RWPE1 (cell line): ENCODE measurements at regions not wholly inside any gene's neighbourhood (a gene's known extent, or its start where the extent isn't known, plus 50 kb on each side); places are given as distances from the start of the nearest gene placed in this dataset.
A peak's percentile ranks its signal among the peaks of the same experiment; 100 is the strongest.

Source experiments
- CTCF ChIA-PET: fragments of 350-600 bp; sonication (Branson Sonifier 250); formaldehyde crosslinking; extraction: SDS; loops from one replicate; lab custom pipeline; 2021; lab: Yijun Ruan, JAX
- POLR2A ChIA-PET: fragments of 400-600 bp; formaldehyde crosslinking; extraction: SDS; loops from one replicate; lab custom pipeline; 2020; ENCODE audit warnings: antibody characterized with exemption; ENCODE audit not compliant: low non-redundant PET; lab: Yijun Ruan, JAX
- DNase-seq: peaks from one replicate; pipeline ENCODE4 v3.0.0; 2012; ENCODE audit warnings: low spot score
- H3K27ac ChIP-seq: fragments of 450-650 bp; 2 replicates; pipeline ENCODE4 v1.5.1; 2017
- CTCF ChIP-seq: fragments of 450-650 bp; conservative IDR thresholded peaks from 2 replicates; pipeline ENCODE4 v1.5.1; 2017; ENCODE audit warnings: low read depth, mild to moderate bottlenecking

GRCh38 chr4:165737309-165737972 is 135.6 kb upstream of the TLL1 start:
- no peak for DNase-seq
- H3K27ac ChIP-seq, result no peak overlapping the region
- CTCF ChIA-PET, result interaction anchor here (0.7 kb wide), 1 partner anchor 741 kb away, joined by 3 read pairs; no protein-coding TSS in a partner anchor
- no peak for TF ChIP-seq CTCF
- POLR2A ChIA-PET, result no interaction called here

DNA sequence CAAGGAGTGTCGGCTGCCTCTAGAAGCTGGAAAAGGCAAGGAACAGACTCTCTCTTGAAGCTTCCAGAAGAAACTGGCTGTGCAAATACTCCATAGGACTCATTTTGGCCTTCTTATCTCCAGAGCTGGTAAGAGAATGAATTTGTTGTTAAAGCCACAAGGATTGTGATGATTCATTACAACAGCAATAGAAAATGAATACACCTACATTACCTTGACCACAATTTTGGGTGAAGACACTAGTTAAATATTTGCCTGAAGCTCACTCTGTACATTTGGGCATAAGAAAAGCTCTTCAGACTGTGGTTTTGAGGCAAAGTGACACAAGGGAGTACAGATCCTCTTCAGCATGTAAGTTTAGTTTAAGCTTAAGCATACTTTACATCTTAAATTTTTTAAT is 134.5 kb upstream of the TLL1 start:
- POLR2A ChIA-PET, result no interaction called here
- peak; percentile 3 for DNase-seq
- no peak for TF ChIP-seq CTCF
- CTCF ChIA-PET, result no interaction called here
- no peak overlapping the region for H3K27ac ChIP-seq

DNA sequence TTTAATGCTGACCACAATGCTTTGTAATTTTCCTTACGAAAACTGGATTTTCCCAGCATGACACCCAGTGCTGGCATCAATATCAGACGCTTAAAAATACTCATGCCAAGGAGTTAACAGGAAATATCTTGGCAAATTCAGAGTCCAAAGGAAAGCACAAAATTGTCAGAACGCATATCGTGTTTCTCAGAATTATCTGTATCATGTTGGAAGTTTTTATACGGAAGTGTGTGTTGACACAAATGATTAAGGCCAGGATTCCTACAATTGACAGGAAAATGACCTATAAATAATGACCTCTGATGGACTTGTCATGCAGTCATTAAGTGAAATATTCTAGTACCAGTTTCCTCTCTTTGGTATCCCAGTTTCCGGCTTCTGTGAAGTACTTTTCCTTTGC is 132.1 kb upstream of the TLL1 start:
- CTCF ChIA-PET, result no interaction called here
- TF ChIP-seq CTCF, result no peak
- DNase-seq, result no peak
- POLR2A ChIA-PET, result no interaction called here
- H3K27ac ChIP-seq, result no peak overlapping the region

DNA sequence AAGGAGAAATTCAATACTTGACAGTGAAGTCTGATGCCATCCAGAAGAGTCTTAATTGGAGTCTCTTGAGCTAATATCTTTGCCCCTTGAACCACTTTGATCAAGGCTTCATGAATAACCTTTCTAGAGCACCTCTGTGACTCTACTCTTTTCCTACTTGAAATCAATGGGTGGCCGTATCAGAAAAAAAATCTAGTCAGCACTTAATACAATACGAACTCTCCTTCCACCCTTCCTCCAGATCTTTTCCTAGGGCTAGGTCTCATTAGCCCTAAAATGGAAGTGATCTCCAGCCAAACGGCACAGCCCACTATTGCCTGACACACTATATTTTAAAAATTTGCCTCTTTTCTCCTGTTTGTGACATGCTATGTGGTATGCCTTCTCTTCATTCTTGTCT is 129.6 kb upstream of the TLL1 start:
- POLR2A ChIA-PET, result no interaction called here
- CTCF ChIA-PET, result interaction anchor here (0.6 kb wide), 1 partner anchor 112 kb away, joined by 3 read pairs; no protein-coding TSS in a partner anchor
- H3K27ac ChIP-seq, result no peak overlapping the region
- DNase-seq, result no peak
- no peak for TF ChIP-seq CTCF

GRCh38 chr4:165744370-165744769 is 128.7 kb upstream of the TLL1 start:
- ChIA-PET POLR2A (no interaction called here), CTCF (no interaction called here)
- no peak for TF ChIP-seq CTCF
- no peak for DNase-seq
- H3K27ac ChIP-seq, result no peak overlapping the region

- no peak overlapping the region for H3K27ac ChIP-seq
- TF ChIP-seq CTCF, result no peak
- no peak for DNase-seq
- POLR2A ChIA-PET, result no interaction called here
- CTCF ChIA-PET, result no interaction called here
These were observed 124.7 kb upstream of the TLL1 start for GRCh38 chr4:165748321-165748720.
